Inflammatory macrophage treated with lipopolysaccharide for 4 hours (primary cell): ENCODE measurements at regions not wholly inside any gene's neighbourhood (a gene's known extent, or its start where the extent isn't known, plus 50 kb on each side); places are given as distances from the start of the nearest gene placed in this dataset.
"Not testable (repeated sequence)": the region's sequence is repeated elsewhere in the genome, so short reads cannot be mapped to it uniquely, and the experiment has no call there.

Experiments
- DNase-seq: peaks from one replicate; pipeline ENCODE4 v3.0.0-alpha.2; 2020

GRCh38 chr10:57102236-57102635 lies 741.2 kb upstream of the ZWINT start:
- no peak for DNase-seq

GRCh38 chr10:57098146-57098545 lies 737.1 kb upstream of the ZWINT start:
- DNase-seq: no peak

- DNase-seq: no peak
Measured at GRCh38 chr10:57096044-57096443, 735.0 kb upstream of the ZWINT start.

GRCh38 chr10:57094965-57095364 lies 733.9 kb upstream of the ZWINT start:
- DNase-seq: no peak

- no peak for DNase-seq
Measured at GRCh38 chr10:57094083-57094482, 733.0 kb upstream of the ZWINT start.

GRCh38 chr10:57053530-57053929 lies 692.5 kb upstream of the ZWINT start:
- DNase-seq: no peak

- DNase-seq: no peak
Measured at GRCh38 chr10:57049096-57049495, 688.0 kb upstream of the ZWINT start.

- no peak for DNase-seq
Measured at GRCh38 chr10:57038531-57038930, 677.5 kb upstream of the ZWINT start.

GRCh38 chr10:57035310-57035709 lies 674.3 kb upstream of the ZWINT start:
- DNase-seq: no peak

- DNase-seq: not testable (repeated sequence)
Measured at GRCh38 chr10:57032301-57032700, 671.2 kb upstream of the ZWINT start.

- no peak for DNase-seq
Measured at GRCh38 chr10:57031346-57031745, 670.3 kb upstream of the ZWINT start.

- DNase-seq: no peak
Measured at GRCh38 chr10:57026307-57026706, 665.2 kb upstream of the ZWINT start.

- DNase-seq: no peak
Measured at GRCh38 chr10:57023626-57024025, 662.6 kb upstream of the ZWINT start.

- DNase-seq: no peak
Measured at GRCh38 chr10:57018452-57018851, 657.4 kb upstream of the ZWINT start.

- DNase-seq: no peak
Measured at GRCh38 chr10:57017356-57018037, 656.4 kb upstream of the ZWINT start.

GRCh38 chr10:57015595-57016318 lies 654.7 kb upstream of the ZWINT start:
- no peak for DNase-seq

GRCh38 chr10:57015187-57015586 lies 654.1 kb upstream of the ZWINT start:
- no peak for DNase-seq

- no peak for DNase-seq
Measured at GRCh38 chr10:57014758-57015157, 653.7 kb upstream of the ZWINT start.

GRCh38 chr10:57008189-57008588 lies 647.1 kb upstream of the ZWINT start:
- DNase-seq: no peak

GRCh38 chr10:56991591-56992069 lies 630.6 kb upstream of the ZWINT start:
- no peak for DNase-seq

- no peak for DNase-seq
Measured at GRCh38 chr10:56975513-56975912, 614.5 kb upstream of the ZWINT start.

- DNase-seq: no peak
Measured at GRCh38 chr10:56973766-56974165, 612.7 kb upstream of the ZWINT start.

- DNase-seq: no peak
Measured at GRCh38 chr10:56943221-56943755, 582.2 kb upstream of the ZWINT start.

- no peak for DNase-seq
Measured at GRCh38 chr10:56934515-56934914, 573.5 kb upstream of the ZWINT start.
